22Rv1 (cell line): ENCODE measurements at regions not wholly inside any gene's neighbourhood (a gene's known extent, or its start where the extent isn't known, plus 50 kb on each side); places are given as distances from the start of the nearest gene placed in this dataset.
"Not testable (repeated sequence)": the region's sequence is repeated elsewhere in the genome, so short reads cannot be mapped to it uniquely, and the experiment has no call there.

ENCODE experiments used
- H3K27ac ChIP-seq: fragments of 450-650 bp; 2 replicates; pipeline ENCODE4 v1.5.1; 2017
- CTCF ChIP-seq: fragments of 450-650 bp; IDR thresholded peaks from 2 replicates; pipeline ENCODE4 v1.5.1; 2017; ENCODE audit warnings: mild to moderate bottlenecking
- ZFX ChIP-seq: fragments of 450-650 bp; IDR thresholded peaks from 2 replicates; pipeline ENCODE4 v1.6.1; 2017; ENCODE audit warnings: antibody characterized with exemption, borderline replicate concordance

GRCh38 chr18:60017371-60017770, 117.6 kb downstream of the PMAIP1 start:
- no peak for TF ChIP-seq ZFX
- no peak for TF ChIP-seq CTCF
- H3K27ac ChIP-seq: no peak overlapping the region

GRCh38 chr18:60015826-60016225, 116.0 kb downstream of the PMAIP1 start:
- H3K27ac ChIP-seq: not testable (repeated sequence)

GRCh38 chr18:60013148-60013547, 113.4 kb downstream of the PMAIP1 start:
- H3K27ac ChIP-seq: not testable (repeated sequence)

GRCh38 chr18:60010984-60011383, 111.2 kb downstream of the PMAIP1 start:
- no peak for TF ChIP-seq CTCF
- TF ChIP-seq ZFX: no peak
- H3K27ac ChIP-seq: no peak overlapping the region

GRCh38 chr18:60010513-60010912, 110.7 kb downstream of the PMAIP1 start:
- TF ChIP-seq CTCF (no peak), ZFX (no peak)
- H3K27ac ChIP-seq: no peak overlapping the region

GRCh38 chr18:60007661-60008060, 107.9 kb downstream of the PMAIP1 start:
- H3K27ac ChIP-seq: no peak overlapping the region
- TF ChIP-seq CTCF (no peak), ZFX (no peak)

- TF ChIP-seq CTCF (no peak), ZFX (no peak)
Observed at GRCh38 chr18:60003610-60004185, 103.9 kb downstream of the PMAIP1 start.

GRCh38 chr18:59996370-59996966, 96.7 kb downstream of the PMAIP1 start:
- TF ChIP-seq CTCF (peak; percentile 81), ZFX (no peak)
- H3K27ac ChIP-seq: no peak overlapping the region

More at GRCh38 chr18:60003610-60004185, 103.9 kb downstream of the PMAIP1 start:
- H3K27ac ChIP-seq: no peak overlapping the region
